ENCODE measurements at regions not wholly inside any gene's neighbourhood (a gene's known extent, or its start where the extent isn't known, plus 50 kb on each side); places are given as distances from the start of the nearest gene placed in this dataset.
"Not testable (repeated sequence)": the region's sequence is repeated elsewhere in the genome, so short reads cannot be mapped to it uniquely, and the experiment has no call there.

DNA sequence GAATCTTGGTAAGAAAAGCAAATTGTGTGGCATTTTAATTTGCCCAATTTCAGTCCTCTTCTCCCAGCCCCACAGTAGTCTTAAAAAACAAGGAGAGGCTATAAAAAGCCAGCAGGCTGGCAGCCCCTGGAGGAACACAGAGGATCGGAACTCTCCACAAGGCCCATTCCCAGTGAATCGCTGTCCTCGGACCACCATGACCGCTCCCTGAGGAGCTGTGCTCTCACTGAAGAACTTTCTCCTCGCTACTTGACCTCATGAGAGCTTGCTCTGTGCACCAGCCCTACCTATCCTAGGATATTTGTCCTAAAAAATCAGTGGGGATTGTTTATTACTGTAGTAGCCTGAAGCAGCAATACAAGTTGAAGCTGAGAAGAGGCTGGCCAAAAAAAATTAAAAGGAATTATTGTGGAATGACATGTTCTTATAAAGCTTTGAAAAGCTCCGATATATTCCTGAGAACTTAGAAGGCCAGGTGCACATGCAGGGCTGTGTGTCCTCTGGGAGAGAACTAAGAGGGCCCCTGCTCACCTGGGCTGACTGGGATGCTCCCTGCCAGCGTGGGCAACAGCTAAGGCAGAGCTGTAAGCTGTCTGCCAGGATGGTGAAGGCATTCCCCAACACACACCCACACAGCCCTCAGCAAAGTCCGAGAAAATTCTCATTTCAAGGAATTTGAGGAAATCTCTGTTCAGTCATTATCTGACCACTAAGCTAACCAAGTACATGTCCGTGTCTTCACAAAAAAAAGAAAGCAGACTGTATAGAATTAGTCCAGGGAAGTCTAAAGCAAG is 148.8 kb upstream of the SFSWAP start:
- no peak for DNase-seq

DNA sequence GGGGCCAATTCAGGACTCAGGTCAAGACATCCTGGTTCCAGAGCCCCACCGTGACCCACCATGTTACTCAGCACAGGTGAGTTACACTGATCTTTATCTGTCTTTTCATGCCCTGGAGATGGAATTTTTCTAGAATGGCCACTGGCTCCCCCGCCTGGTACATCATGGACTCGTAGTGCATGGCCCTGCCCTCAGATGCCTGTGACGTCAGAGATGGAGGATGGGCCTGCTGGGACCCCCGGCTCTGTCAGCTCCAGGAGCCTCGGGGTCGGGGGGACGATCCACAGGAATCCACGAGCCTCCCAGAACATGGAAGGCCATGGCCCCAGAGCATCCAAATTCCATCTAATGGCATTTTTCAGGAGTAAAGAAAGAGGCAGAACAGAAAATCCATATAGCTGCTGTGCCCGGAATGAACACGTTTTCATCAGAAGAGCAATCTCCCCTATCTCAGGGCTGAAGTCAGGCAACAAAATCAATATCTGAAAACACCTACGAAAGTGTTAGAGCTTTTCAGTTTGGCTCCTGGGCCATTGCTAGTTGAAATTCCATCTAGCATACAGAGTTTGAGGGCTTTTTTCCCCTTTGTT is 146.7 kb upstream of the SFSWAP start:
- not testable (repeated sequence) for DNase-seq

DNA sequence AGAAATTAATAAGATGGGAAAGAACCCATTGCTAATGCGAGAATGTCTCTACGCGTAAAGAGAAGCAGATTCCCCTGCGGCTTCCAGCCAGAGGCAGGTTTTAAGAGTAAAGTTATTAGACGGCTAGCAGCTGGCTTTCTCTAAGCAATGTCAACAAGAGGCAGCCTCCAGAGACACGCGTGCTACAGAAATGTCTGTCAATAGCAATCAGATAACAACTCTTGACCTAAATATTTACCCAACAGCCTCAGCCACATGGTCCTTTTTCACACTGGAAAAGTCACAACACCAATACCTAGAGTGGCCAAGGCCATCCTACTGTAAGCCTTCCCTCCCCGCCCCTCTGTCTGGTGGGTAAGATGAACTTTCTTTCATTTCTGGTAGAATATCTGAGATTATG is 146.0 kb upstream of the SFSWAP start:
- DNase-seq: no peak

DNA sequence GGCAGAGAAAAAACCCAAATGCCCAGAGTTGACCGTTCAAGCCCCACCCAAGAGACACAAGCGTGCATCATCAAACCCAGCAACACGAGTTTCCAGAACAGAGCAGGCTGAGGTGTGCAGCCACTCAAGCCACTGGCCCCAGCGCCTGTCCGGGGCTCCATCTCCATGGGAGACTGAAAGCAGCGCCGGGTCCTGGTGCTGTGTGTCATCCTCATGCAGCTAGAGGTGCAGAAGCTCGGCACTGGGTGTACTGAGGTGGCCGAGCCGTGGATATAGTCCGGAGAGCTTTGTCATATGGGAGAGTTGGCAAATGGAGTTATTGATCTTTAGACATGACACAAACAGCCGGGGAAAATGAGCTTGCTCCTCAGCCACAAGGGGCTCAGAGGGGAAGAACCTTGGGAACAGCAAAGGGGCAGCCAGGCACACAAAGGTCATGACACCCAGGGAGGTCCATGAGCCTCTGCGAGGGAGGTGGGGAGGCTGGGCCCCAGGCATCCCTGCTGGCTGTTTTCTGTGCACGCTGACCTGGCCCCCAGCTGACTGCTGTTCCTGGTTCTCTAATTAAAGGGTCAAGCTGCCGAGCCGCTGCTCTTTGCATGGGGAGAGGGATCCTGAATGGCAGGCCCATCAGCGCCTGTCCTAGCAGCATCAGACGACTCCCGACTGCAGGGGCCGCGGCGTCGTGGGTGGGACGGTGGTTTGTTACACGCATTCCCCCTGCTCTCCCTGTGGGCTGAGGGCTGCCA is 145.4 kb upstream of the SFSWAP start:
- DNase-seq: no peak

DNA sequence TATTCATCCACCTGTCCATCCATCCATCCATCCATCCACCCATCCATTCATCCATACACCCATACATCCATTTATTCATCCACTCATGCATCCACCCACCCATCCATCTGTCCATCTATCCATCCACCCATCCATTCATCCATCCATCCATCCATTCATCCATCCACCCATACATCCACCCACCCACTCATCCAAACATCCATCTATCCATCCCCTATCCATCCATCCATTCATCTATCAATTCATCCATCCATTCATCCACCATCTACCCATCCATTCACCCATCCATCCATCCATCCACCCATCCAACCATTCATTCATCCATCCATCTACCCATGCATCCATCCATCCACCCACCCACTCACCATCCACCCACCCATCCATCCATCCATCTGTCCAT is 142.6 kb upstream of the SFSWAP start:
- no peak for DNase-seq

DNA sequence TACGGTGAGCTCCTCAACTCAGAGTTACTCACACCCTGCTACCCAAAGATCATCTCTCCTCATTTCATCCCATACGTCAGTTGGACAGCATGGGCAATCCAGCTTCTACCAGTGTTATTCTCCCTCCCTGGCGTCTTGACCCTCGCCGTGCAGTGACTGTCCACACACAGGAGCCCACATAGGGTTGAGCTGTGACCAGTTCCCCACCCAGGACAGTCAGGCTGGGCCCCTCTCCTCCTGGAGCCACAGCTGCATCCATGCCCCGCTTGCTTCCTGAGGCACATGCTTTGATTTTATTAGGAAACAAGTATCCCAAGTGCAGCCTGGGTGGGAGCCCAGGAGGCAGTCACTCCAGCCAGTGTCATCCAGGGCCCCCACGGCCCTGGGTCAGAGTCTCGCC is 140.3 kb upstream of the SFSWAP start:
- DNase-seq: no peak

DNA sequence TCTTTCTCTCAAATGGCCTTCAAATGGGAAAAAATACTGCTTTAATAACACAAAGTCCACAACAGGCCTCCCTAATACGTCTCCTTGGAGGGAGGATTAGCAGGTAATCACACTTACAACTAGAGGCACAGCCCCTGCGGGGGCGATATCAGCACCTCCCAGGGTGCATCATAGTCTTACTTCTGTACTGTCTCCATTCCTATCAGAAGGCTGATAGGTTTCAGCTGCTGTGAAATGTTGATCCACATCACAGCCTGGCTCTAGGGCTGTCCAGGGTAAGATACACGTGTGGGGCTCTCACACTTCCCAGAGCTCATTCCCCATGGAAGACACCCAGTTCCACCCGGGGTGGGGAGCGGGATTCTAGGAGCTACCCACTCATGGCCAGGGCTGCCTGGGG is 139.1 kb upstream of the SFSWAP start:
- no peak for DNase-seq

DNA sequence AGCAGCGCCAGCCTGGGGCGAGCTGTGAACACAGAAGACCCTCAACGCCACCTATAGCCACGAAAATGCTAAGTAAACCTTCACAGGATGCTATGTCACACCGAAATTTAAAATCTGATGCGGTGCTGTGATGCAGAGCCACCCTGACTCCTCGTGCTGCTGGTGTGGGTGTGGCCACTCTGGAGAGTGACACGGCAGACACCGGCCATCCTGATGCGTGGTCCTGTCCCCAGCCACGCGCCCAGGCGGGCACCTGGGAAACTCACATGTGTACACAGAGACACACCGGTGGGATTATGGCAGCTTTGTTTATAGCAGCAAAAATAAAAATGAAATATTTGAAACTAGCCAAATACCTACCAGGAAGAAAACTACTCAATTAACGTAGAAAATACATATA is 138.3 kb upstream of the SFSWAP start:
- DNase-seq: no peak

DNA sequence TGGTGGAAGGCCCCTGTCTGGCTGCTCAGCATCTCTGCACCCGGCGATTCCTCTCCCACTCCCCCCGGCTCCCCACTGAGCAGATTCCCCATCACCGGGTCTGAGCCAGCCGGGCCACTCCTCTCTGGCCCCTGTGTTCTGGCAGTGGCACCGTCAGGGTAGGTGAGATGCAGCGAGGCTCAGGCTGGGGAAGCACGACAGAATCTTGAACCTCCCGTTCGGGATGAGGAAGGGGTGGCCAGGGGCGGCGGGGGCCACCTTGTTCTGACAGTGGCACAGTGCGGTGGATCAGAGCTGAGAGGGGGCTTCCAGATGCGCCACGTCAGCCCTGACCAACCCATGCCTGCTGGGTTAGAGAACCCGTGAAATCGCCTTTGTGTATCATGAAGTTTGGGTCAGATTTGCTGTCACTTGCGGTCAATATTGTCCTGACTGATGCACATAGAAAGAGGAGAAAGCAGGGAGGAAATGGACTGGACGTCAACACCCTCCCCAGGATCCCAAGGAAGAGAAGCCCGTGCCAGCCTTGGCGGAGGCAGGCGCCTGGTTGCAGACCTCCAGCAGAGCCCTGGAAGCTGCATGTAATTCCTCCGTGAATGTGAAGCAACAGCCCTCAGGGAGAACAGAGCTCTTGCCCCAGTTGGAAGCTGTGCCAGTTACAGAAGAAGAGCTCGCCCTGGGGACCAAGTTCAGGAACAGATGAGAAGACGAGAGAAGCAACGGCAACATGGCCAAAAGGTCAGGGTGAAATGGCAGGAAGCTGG is 137.1 kb upstream of the SFSWAP start:
- DNase-seq: no peak

DNA sequence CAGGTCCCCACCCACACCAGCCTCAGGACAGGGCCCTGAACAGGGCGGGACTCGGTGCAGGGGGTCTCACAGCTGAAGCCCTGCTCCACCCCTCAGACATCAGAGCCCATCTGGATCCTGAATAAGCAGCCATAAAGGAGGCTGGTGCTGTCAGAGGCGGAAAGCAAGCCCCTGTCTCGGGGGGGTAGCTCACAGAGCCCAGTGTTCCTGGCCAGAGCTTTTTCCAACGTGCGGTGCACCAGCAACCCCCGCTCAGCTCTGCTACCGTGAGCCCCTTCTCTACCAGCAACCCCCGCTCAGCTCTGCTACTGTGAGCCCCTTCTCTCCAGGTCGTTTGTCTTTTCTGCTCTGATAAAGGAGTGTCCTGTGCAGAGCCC is 136.5 kb upstream of the SFSWAP start:
- no peak for DNase-seq

DNA sequence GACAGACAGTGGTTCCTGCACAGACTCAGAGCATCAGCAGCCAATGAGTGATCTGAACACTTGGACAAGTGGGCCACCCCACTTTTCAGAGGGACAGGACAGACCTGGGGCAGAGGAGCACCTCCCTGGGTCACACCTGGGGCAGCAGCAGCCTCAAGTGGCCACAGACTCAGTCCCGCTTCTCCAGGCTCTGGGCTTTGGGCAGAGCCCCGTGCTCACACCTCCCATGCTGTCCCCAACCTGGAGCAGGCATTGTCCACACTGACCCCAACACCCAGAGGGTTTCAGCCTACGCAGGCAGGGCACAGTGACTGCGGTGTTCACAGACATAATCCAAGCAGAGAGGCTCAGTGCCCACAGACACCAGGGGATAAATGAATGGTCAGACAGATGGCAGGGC is 135.5 kb upstream of the SFSWAP start:
- no peak for DNase-seq

DNA sequence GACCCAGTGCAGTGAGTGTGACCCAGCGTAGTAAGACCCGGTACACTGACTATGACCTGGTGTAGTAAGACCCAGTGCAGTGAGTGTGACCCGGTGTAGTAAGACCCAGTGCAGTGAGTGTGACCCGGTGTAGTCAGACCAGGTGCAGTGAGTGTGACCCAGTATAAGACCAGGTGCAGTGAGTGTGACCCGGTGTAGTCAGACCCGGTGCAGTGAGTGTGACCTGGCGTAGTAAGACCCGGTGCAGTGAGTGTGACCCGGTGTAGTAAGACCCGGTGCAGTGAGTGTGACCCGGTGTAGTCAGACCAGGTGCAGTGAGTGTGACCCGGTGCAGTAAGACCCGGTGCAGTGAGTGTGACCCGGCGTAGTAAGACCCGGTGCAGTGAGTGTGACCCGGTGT is 134.2 kb upstream of the SFSWAP start:
- DNase-seq: peak; percentile 37

DNA sequence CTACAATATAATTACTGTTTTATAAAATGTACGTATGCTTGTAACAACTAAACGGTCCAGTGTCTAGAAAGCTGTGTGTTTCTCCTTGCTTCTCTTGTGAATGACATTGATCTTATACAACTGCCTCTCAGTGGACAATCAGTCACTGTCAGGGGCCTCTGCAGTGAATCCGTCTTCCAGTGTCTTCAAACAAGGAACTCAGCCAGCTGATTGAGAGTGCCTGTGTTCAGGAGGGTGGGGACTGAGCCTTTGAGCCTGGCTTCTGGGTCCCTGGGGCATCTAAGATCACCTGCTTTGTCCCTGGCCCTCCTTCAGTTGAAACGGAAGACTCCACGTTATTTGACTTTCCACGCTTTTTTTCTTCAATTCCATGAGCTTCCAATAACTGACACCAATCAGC is 133.1 kb upstream of the SFSWAP start:
- no peak for DNase-seq

DNA sequence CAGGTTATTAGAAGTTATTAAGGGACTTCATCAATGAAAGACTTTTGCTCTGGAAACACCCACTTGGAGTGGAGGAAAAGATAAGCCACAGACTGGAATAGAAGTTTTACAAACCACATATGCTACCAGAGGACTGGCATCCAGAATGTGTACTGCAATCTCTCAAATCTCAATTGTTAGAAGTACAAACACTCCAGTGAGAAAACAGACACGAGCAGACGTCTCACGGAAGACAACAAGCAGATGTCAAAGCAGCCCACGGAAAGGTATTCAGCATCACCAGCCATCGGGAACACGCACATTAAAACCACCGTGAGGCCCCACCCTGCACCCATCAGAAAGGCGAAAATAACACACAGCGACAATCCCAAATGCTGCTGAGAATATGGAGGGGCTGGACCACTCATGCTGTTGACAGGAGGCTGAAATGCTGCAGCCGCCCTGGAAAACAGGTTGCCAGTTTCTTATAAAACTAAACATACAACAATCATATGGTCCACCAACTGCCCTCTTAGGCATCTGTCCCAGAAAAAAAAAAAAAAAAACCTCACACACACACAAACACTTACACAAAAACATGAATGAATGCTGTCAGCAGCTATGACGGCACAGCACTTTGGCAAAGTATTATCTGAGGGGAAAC is 131.9 kb upstream of the SFSWAP start:
- DNase-seq: no peak

DNA sequence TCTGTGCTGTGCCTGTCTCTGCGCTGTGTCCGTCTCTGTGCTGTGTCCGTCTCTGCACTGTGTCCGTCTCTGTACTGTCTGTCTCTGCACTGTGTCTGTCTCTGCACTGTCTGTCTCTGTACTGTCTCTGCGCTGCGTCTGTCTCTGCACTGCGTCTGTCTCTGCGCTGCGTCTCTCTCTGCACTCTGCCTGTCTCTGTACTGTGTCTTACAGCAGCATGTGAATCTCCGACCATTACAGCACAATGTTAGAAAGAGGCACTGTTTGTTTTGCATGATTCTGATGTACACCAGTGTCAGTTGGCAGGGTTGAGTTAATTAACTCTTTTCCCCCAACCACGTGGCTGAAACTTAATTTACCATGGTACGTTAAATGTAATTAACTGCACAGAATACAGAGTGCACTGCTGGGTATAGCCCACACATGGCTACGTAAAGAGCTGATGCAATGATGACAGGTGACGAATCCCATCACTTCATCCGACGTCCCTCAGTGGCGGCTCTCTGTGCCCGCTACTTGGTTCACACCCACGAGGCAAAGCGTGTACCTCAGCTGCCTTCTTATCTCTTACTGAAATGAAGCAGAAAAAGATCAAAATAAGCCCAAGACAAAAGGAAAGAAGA is 127.7 kb upstream of the SFSWAP start:
- no peak for DNase-seq

DNA sequence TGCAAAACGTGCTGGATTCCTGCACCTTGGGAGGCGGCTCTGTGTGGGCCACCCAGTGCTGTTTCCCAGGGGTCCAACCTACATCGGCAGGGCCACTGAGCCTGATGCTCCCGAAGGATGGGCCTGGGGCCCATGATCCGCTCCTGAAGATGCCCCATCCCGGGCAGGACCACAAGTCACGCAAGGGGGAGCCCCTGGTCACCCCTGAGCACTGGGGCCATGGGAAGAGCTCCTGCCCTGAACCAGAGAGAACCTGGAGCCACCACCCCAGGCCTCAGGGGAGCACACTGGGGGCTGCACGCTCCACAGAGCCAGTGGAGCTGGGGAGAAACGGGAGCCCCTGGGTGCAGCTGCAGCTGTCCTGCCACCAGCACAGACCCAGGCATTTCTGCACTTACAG is 124.6 kb upstream of the SFSWAP start:
- no peak for DNase-seq

DNA sequence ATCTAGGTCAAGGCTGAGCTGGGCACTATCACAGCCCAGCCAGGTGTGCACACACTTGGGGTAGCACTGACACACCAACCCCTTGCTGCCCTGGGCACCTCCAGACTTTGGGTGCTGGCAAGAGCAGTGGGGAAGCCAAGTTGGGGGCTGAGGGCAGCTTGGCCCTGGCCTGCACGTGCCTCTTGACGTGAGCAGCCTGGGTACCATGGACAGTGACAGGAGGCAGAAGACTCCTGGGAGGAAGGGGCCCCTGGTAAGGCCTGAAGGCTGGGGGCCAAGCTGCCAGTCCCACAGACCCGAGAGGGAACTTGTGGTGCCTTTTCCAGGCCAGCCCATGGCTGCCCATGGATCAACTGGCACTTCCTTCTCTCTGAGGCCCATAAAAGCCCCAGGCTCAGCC is 124.1 kb upstream of the SFSWAP start:
- DNase-seq: no peak

DNA sequence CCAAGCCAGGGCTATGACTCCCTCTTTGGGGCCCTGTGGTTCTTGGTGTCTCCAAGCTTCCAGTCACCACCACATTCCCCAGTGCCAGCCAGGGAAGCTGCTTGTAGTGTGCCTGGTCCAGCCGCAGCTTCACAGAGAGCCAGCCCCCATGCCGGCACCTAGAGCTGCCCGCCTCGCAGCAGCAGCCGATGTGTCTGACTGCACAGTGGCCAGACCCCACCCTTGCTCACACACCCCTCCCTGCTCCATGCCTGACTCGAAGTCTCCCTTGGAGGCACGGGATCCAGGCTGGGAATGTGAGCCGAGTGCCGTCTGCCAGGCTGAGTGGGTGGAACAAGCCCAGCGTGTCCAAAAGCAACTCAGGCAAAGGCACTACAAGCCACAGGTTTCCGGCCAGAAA is 123.3 kb upstream of the SFSWAP start:
- DNase-seq: no peak

DNA sequence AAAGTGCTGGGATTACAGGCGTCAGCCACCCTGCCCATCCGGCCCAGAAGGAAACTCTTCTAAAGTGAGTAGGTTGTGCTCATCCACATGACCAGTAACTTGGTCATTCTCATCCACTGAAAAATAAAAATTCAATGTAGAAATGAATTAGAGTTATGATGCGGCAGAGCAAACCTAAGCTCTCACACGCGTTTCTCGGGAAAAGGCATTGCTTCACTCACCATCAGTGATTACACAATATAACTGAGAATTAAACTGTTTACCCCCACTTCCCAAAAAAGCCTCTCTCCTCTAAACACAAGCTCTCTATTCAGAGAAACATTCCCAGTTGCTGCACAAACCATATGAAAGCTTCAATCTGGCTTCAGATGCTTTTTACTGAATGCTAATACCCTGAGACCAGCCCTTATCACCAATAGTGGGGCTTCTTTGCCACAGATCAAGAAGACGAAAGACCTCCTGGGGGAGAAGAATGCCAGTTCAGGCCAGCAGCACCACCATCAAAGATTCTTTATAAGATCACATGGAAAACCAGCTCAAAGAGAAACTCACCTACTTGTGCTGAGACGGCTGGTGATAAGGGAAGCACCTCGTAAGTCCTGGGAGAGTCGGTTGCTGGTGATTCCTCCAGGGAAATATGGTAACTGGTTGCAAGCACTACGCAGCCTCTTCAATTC is 121.5 kb upstream of the SFSWAP start:
- no peak for DNase-seq

DNA sequence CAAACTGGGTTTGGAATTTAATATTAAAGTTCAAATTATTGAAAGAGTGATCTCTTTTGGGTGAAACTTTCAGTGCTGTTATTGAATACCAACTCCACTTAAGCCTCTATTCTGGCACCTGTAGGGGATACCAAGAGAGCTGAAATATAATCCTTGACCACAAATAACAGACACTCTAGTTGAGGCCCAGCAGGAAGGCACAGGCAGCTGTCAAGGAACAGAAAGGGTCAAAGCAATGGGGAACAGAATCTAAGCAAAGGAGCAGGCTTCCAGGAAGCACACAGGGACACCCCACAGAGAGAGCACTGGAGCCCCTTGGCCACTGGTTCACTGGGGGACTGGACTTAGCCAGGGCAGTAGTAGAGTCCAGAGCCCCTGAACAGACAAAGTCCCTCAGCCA is 120.9 kb upstream of the SFSWAP start:
- DNase-seq: no peak

DNA sequence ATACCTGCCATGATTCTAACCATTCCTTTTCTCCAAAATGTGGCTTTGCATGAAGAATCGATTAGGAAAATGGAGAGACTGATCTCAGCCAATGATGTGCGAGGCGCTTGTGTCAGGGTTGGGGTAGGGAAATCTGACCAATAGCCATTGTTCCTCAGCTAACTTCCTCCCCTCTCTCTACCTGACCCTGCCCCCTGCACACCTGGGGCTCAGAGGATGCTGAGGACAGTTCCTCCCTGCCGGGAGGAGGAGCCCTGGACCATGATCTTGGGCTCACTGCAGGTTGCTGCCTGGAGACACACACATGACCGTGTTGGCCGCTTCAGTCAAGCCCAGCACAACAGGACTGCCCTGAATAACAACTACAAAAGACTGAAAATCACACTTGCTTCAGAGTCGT is 119.8 kb upstream of the SFSWAP start:
- DNase-seq: no peak

Measured in left hindlimb (tissue), 1 donor.